ENCODE measurements at regions not wholly inside any gene's neighbourhood (a gene's known extent, or its start where the extent isn't known, plus 50 kb on each side); places are given as distances from the start of the nearest gene placed in this dataset.

GRCh38 chr2:177042311-177042710 is 170.3 kb upstream of the HNRNPA3 start:
- DNase-seq (ENCODE audit: low read depth): no peak

GRCh38 chr2:177044671-177045070 is 167.9 kb upstream of the HNRNPA3 start:
- DNase-seq (ENCODE audit: low read depth): no peak

DNA sequence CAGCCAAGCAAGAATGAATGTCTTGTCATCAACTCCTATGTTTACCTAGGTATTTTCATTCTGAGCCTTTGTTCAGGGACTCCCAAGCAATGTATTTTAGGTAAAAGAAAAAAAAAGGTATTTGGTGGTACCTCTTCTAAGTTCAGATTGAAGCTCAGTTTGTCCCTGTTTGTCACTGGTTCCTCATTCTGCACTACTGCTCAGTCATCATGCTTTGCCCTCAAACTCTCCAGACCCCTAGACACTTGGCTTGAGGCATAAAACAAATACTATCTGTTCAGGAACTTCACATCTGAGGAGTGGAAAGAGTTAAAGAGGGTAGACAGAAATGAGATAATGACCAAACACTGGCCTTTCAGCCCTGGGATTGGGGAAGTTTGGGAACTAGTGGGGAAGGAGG is 163.6 kb upstream of the HNRNPA3 start:
- no peak for DNase-seq (ENCODE audit: low read depth)

- DNase-seq (ENCODE audit: low read depth): no peak
Observed at GRCh38 chr2:177051278-177051677, 161.3 kb upstream of the HNRNPA3 start.

DNA sequence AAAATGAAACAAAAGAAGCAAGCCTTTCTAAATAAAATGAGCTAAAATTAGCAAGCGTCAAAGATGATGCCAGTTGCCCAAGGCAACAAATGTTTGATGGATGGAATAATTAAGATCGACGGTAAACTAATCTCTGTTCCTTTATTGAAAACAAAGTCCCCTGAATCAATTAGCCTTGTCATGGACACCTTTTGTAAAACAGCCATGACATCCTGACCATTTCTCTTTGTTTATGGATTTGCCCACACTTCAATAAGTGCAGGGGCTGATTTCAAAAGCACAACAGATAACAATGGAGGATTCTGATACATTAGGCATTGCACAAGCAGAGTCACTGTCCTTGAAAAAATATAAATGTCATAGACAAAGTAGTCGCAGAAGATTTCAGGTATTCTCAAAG is 160.1 kb upstream of the HNRNPA3 start:
- no peak for DNase-seq (ENCODE audit: low read depth)

DNA sequence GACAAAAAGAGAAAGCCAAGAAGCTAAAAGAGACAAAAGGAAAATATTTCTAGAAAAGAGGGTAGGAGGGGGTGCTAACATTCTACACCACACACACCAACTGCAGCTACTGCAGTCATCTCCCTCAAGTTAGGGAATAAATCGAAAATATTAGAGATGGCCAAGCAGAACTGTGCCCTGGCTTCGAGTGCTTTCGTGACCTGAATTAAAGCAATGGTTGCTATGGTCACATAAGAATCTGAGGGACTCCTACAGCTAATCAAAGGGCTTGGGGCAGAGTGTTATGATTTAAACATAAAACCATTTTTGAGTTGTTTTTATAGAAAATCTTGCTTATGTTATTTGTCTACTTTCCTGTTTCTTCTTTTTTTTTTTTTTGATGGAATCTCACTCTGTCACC is 159.6 kb upstream of the HNRNPA3 start:
- no peak for DNase-seq (ENCODE audit: low read depth)

DNA sequence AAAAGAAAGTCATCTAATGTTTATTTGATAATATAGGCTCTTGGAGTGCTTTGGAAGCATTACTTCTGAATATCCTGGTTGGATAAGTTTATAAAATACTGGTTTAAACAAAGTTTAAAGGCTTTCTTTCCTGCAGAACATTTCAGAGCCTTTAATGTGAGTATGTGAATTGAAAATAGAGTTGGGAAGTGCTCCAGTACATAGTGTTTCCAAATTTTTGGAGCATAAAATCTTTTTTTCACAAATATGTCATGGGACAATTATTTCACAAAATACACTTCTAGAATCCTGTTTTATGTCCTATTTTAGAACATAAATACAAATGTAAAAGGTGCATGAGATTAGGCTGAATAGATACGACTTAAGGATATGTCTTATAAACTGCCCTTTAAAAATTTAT is 158.9 kb upstream of the HNRNPA3 start:
- DNase-seq (ENCODE audit: low read depth): no peak

DNA sequence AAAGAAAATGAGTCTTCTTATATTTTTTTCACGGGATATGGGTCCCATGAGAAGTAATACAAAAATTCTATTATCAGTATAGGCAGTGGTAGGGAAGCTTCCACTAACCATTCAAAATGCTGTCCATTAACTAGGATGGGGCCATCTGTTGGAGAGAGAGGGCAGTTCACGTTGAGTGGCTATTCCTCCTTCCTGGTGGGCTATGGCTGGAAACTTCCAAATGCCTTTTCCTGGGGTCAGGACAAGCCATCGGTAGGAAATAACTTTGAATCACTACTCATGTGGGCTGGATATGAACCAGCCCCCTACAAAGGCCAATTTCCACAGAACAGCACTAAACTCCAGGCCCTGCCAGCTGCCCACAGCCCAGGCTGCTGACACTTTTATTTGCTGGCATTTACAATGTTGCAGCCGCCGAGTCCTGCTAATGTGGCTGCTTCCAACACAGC is 156.1 kb upstream of the HNRNPA3 start:
- no peak for DNase-seq (ENCODE audit: low read depth)

GRCh38 chr2:177058747-177059146 is 153.8 kb upstream of the HNRNPA3 start:
- no peak for DNase-seq (ENCODE audit: low read depth)

DNA sequence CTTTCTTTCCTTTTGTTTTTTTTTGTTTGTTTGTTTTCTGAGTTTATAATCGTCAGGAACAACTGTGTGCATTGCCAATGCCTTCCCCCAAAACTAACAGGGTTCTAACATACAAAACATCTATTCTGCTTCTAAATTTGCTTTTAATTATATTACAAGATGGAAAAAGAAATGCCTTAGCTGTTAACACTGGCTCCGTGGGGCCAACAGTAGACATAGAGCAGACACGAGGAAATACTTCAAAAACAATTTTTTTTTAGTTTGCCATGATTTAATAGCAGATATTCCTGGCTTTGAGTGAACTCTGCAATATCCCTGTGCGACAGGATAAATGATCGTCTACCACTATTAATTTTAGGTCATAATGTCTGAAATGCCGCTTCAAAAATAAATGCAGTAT is 153.3 kb upstream of the HNRNPA3 start:
- no peak for DNase-seq (ENCODE audit: low read depth)

DNA sequence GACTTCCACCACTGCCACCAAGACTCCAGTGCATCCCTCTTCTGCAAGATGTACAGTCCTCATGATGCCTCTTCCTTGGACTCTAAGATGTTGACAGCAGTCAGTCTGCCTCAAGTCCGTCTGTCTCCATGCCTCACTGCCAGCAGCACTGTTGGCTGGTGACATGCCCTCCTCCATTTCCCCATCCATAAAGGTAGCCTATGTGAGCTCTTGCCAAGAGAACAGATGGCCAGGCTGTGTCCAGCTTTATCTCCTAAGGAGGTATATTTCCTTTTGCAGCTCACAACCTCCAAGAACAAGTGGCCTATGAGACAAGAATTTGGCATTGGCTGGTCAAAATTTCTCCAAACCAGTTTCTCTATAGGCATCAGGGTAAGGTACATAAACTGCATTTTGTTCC is 149.3 kb upstream of the HNRNPA3 start:
- no peak for DNase-seq (ENCODE audit: low read depth)

GRCh38 chr2:177064422-177064821 is 148.2 kb upstream of the HNRNPA3 start:
- no peak for DNase-seq (ENCODE audit: low read depth)

DNA sequence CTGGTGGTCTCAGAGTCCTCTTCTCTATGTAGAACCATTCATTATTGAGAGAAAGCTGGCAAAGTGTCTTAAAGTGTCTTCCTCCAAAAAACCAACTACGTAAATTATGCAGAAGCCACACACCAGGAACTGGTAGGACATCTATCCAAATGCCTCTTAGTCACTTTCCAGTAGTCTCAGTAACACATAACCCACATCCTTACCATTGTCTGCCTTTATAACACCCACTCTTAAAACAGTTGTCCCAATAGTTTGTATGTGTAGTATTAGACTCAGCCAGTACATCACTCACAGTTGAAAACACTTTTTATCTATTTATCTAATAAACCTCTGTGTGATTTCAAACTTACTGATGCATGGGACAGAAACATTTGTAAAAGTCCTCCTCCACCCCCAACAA is 143.6 kb upstream of the HNRNPA3 start:
- no peak for DNase-seq (ENCODE audit: low read depth)

- DNase-seq (ENCODE audit: low read depth): no peak
Observed at GRCh38 chr2:177072090-177072489, 140.5 kb upstream of the HNRNPA3 start.

DNA sequence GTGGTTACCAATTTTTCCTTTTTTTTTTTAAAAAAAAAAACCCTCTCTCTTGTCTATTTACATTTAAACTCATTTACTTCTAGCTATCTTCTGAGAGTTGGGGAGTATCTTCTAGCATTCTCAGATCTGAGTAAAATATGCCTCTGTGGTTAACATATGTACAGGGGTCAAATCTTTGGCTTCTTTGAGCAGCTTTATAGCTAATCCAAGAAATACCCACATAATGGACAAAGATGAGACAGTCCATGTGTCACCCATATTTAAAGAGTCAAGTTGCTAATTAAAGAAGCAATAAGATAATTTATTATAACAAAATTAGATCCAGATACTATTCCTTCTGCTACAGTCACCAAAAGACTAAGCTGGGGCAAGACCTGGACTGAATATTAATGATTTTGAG is 139.0 kb upstream of the HNRNPA3 start:
- DNase-seq (ENCODE audit: low read depth): no peak

DNA sequence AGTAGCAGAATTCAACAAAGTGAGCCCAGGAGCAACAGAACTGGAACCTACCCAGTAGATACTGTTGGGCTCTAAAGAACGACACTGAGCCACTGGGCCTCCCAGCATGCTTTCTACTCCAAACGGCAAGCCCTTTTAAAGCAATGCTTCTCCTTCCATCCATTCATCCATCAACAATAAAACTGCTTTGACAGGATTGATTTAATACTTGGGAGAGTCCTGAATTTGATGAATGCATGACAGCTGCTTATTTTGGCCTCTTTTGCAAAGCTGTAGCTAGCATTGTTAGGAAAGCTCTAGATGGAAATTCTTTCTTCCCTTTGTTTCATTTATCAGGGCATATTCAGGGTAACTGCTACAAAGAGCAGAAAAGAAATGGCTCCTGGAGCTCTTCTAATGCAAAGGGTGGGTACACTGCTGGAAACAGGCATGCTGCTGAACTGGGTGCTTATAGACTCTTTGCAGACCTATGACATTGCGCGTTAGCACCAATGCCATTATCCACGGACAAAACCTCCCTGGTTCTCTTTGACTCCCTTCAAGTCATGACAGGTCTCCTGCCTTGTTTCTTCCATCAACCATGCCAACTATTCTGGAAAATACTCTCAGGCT is 138.4 kb upstream of the HNRNPA3 start:
- no peak for DNase-seq (ENCODE audit: low read depth)

DNA sequence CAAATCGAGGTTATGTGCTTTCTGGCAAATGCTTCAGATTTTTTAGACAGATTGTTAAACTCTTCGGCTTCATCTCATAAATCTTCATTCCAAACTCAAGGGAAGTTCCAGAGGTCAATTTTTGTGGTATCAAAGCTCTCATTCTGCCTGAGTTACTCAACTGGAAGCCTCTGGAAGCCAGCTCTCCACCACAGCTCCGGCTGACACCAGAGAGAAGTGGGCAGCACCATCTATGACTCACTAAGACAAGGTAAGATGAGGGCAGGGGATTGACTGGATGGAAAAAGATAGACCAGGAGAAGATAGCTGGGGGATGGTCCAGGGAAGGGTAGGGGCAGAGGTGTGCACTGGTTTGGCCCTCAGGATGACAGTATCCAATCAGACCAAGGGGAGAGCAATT is 137.3 kb upstream of the HNRNPA3 start:
- DNase-seq (ENCODE audit: low read depth): peak; percentile 64

- no peak for DNase-seq (ENCODE audit: low read depth)
Observed at GRCh38 chr2:177076636-177077179, 135.9 kb upstream of the HNRNPA3 start.

DNA sequence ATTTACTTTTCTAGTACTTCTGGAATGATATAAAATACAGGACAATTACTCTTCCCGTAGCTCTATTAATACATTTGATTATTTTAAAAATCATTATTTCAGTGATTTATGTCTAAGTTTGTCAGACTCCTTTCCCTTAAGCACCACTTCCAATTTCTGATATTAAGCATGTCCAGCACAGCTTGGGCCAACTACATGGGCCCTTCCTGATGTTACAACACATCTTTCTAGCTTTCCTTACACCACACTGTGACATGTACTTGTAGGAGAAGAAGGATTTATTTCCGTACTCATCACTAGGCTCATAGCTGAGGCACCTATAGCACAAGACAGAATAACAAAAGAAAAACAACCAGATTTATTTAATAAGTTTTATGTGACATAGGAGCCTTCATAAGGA is 134.8 kb upstream of the HNRNPA3 start:
- no peak for DNase-seq (ENCODE audit: low read depth)

DNA sequence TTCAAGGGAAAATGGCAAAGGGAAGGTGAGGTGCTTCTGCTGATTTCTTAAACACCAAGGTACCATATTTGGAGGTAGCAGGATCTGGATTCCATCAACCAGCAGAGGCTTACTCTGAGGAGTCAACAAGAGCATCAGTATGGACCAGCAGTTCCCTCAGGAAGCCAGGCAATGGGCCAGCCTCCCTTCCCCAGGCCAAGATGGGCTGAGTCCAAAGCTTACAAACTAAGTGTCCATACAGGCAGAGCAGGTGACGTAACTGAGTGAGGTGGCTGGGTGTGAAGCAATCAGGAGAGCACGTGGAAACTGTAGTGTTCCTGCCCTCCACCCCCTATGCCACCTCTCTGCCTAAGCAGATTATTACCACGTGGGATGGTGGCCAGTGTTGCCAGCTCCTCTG is 134.2 kb upstream of the HNRNPA3 start:
- DNase-seq (ENCODE audit: low read depth): peak; percentile 56

DNA sequence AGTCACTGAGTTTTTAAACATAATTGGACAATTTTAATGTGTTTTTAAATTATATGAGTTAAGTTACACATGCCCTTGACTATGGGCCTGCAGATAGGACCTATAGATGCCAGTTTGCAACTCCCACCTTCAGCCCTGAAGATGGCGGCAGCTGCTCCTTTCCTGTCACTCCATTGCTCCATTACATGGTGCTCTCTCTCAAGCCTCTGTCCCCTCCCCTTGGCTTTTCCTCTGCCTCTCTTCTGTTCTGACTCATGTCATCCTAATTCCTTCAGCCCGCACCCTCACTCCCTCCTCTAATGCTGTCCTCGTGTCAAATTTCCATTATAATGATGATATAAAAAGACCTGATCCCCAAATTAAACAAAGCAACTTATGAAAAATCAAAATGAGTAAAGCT is 133.7 kb upstream of the HNRNPA3 start:
- no peak for DNase-seq (ENCODE audit: low read depth)

DNA sequence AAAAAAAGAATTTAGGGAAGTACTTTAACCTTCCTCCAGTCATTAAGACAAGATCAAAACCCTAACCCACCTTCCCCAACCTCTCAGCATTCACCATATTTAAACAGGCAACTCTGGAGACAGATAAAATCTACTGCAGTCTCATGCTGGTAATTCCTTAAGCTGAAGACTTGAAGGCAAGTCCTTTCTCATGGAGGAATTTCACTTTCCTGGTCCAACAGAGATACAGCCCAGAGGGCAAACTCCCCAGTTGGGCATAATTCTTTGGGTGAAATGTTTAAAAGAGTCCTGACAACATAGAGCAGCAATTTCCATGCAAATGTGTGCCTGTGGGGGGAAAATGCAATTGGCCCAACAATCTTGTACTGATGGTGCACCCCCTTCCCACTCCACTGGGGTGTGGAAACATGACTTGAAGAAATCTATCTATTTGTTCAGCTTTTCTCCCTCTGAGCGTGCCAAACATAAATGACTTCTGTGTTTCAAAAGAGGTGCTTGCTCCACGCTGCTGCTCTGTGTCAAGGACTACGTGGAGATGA is 131.8 kb upstream of the HNRNPA3 start:
- no peak for DNase-seq (ENCODE audit: low read depth)

DNA sequence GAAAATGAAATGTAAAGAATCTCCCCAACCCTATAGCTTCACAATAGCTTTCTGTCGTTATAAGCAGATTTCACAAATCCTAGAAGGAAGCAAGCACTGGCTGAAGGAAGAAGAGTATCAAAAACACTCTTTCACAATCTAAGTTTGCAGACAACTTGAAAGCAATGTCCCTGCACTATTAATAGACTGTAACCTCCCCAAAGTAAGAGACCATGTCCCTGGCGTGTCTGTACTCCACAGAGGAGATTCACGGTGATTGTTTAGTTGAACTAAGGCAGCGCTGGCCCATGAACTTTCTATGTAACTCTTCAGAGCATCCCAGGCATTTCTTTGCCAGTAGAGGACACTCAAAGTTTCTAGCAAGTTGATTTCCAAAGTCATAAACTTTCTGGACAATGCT is 128.0 kb upstream of the HNRNPA3 start:
- no peak for DNase-seq (ENCODE audit: low read depth)

GRCh38 chr2:177088529-177088928 is 124.1 kb upstream of the HNRNPA3 start:
- DNase-seq (ENCODE audit: low read depth): no peak
